ENCODE measurements at regions not wholly inside any gene's neighbourhood (a gene's known extent, or its start where the extent isn't known, plus 50 kb on each side); places are given as distances from the start of the nearest gene placed in this dataset.
"Not testable (repeated sequence)": the region's sequence is repeated elsewhere in the genome, so short reads cannot be mapped to it uniquely, and the experiment has no call there.

GRCh38 chr4:14002331-14002730 lies 374.8 kb upstream of the BOD1L1 start:
- not testable (repeated sequence) for TF ChIP-seq CTCF (IDR thresholded peaks at IDR 0.05); TAF1 (IDR thresholded peaks at IDR 0.05; ENCODE audit: borderline replicate concordance, low read depth, low read length); YY1 (IDR thresholded peaks at IDR 0.05; ENCODE audit: low read depth); EP300 (IDR thresholded peaks at IDR 0.05; ENCODE audit: borderline replicate concordance in 1 of 2, low read depth in 1 of 2, low read length in 1 of 2); RCOR1 (IDR thresholded peaks at IDR 0.05; ENCODE audit: low read length)

Measured in SK-N-SH (cell line).